ENCODE measurements at regions not wholly inside any gene's neighbourhood (a gene's known extent, or its start where the extent isn't known, plus 50 kb on each side); places are given as distances from the start of the nearest gene placed in this dataset.

GRCh38 chr22:44570476-44571445 is 72.7 kb upstream of the RTL6 start:
- DNase-seq (ENCODE audit: low read depth, low spot score) (no peak), FAIRE-seq (no peak)
- Histone ChIP-seq H3K9ac (replicated peaks; ENCODE audit: extremely low read depth, insufficient read depth, low read length) (no peak overlapping the region), H3K9me3 (replicated peaks; ENCODE audit: control insufficient read depth, insufficient read depth, low read length) (no peaks in the 10 kb centered on the region), H3K27me3 (ENCODE audit: control insufficient read depth in 2 of 2, insufficient read depth in 2 of 2, low read length in 2 of 2) (no peaks in the 10 kb centered on the region), H3K79me2 (ENCODE audit: control insufficient read depth, insufficient read depth, low read length) (no peaks in the 10 kb centered on the region), H3K27ac (ENCODE audit: insufficient read depth, low read depth, low read length) (no peak overlapping the region), H4K20me1 (replicated peaks; ENCODE audit: control insufficient read depth, extremely low read depth, insufficient read depth, low read length) (no peaks in the 10 kb centered on the region), H3K4me3 (replicated peaks in 1 of 3; ENCODE audit: insufficient read depth in 1 of 3, low read depth in 1 of 3, low read length in 3 of 3) (no peak overlapping the region), H3K36me3 (ENCODE audit: control insufficient read depth in 2 of 2, extremely low read depth in 1 of 2, insufficient read depth in 2 of 2, low read length in 2 of 2) (no peaks in the 10 kb centered on the region), H3K4me2 (ENCODE audit: insufficient read depth, low read length) (no peak overlapping the region), H3K4me1 (ENCODE audit: control insufficient read depth, extremely low read depth, insufficient read depth, low read length) (no peaks in the 10 kb centered on the region), H2AFZ (ENCODE audit: low read depth, low read length) (no peak overlapping the region), H3K9me1 (replicated peaks; ENCODE audit: control insufficient read depth, extremely low read depth, insufficient read depth, low read length) (no peaks in the 10 kb centered on the region)
- CTCF ChIA-PET = interaction anchor here (1.5 to 3.3 kb wide), 2 partner anchors 490 to 577 kb away, joined by 5 to 15 read pairs; no protein-coding TSS in a partner anchor
- TF ChIP-seq POLR2A (IDR thresholded peaks at IDR 0.05; ENCODE audit: low read depth, low read length) (no peak), JUN (IDR thresholded peaks at IDR 0.05; ENCODE audit: borderline replicate concordance, insufficient read depth, insufficient read length, low read depth) (no peak), EZH2 (IDR thresholded peaks at IDR 0.05; ENCODE audit: borderline replicate concordance, low read depth, low read length, severe bottlenecking) (no peak), FOS (IDR thresholded peaks at IDR 0.05; ENCODE audit: borderline replicate concordance, insufficient read depth, low read length) (no peak), GATA2 (IDR thresholded peaks at IDR 0.05; ENCODE audit: insufficient read depth, insufficient read length, low read depth, low read length) (no peak), POLR2AphosphoS5 (IDR thresholded peaks at IDR 0.05; ENCODE audit: insufficient read depth, low read depth, low read length) (no peak), CTCF (IDR thresholded peaks at IDR 0.05; ENCODE audit: extremely low read depth in 1 of 2, insufficient read depth in 1 of 2, low read depth in 1 of 2, low read length in 2 of 2) (no peak), MYC (IDR thresholded peaks at IDR 0.05; ENCODE audit: low read depth, low read length) (no peak)
- TF ChIP-seq, protein P1, sequence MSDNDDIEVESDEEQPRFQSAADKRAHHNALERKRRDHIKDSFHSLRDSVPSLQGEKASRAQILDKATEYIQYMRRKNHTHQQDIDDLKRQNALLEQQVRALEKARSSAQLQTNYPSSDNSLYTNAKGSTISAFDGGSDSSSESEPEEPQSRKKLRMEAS (IDR thresholded peaks at IDR 0.05; ENCODE audit: insufficient read depth, insufficient read length) = no peak
- POLR2A ChIA-PET = interaction anchor here (0.6 kb wide), 1 partner anchor 29 kb away, joined by 3 read pairs; no protein-coding TSS in a partner anchor
- BruUV-seq (replicated peaks) = no TSS peak
- intact Hi-C loops (cut with micrococcal nuclease) = no loop called here
- dilution Hi-C loops (cut with MboI; ENCODE audit: extremely low pct_ligation_motif_present, low sequenced_read_pairs) = no loop called here

Data from endothelial cell of umbilical vein (primary cell).